ENCODE measurements at regions not wholly inside any gene's neighbourhood (a gene's known extent, or its start where the extent isn't known, plus 50 kb on each side); places are given as distances from the start of the nearest gene placed in this dataset.

DNA sequence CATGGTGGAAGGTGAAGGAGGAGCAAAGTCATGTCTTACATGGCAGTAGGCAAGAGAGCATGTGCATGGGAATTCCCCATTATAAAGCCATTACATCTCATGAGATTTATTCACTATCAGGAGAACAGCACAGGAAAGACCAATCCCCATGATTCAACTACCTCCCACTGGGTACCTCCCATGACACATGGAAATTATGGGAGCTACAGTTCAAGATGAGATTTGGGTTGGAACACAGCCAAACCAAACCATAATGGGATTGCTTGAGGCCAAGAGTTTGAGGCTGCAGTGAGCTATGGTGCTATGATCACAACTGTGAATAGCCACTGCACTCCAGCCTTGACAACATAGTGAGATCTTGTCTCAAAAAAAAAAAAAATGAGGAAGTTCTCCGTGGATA, 581.8 kb downstream of the TAF11L14 start:
- BruUV-seq (replicated peaks) = no TSS peak
- ChIA-PET POLR2A (ENCODE audit: unreplicated experiment) (no interaction called here), CTCF (interaction anchor here (0.7 kb wide), 1 partner anchor 1726 kb away, joined by 7 read pairs; no protein-coding TSS in a partner anchor)
- Histone ChIP-seq H3K18ac (ENCODE audit: low read depth, low read length) (no peak overlapping the region), H4K20me1 (ENCODE audit: insufficient read depth, low read length) (no peaks in the 10 kb centered on the region), H3K4ac (ENCODE audit: low read depth, low read length) (no peak overlapping the region), H2BK20ac (ENCODE audit: low read depth, low read length) (no peak overlapping the region), H3K79me1 (ENCODE audit: low read depth in 1 of 2, low read length in 2 of 2) (no peaks in the 10 kb centered on the region), H3K36me3 (ENCODE audit: control insufficient read depth, insufficient read depth, low read length) (no peaks in the 10 kb centered on the region), H3K27me3 (ENCODE audit: control insufficient read depth, insufficient read depth, low read length) (no peaks in the 10 kb centered on the region), H3K9me3 (ENCODE audit: control insufficient read depth, insufficient read depth, low read length) (no peaks in the 10 kb centered on the region), H2BK5ac (ENCODE audit: low read depth, low read length, poor library complexity, severe bottlenecking) (no peak overlapping the region), H4K8ac (ENCODE audit: low read depth in 2 of 2, low read length in 2 of 2) (no peak overlapping the region), H3K56ac (ENCODE audit: extremely low read depth, insufficient read depth, low read length) (no peak overlapping the region), H2AK9ac (replicated peaks; ENCODE audit: low read depth, low read length, poor library complexity) (no peak overlapping the region), H4K5ac (ENCODE audit: low read depth, low read length) (no peak overlapping the region), H4K91ac (ENCODE audit: insufficient read depth, low read depth, low read length) (no peak overlapping the region), H2BK120ac (ENCODE audit: low read depth, low read length) (no peak overlapping the region), H3K9me1 (ENCODE audit: insufficient read depth, low read length) (no peaks in the 10 kb centered on the region), H3K14ac (replicated peaks; ENCODE audit: low read depth, low read length) (no peak overlapping the region), H2BK15ac (ENCODE audit: low read depth, low read length) (no peak overlapping the region), H3K9ac (ENCODE audit: low read depth, low read length) (no peak overlapping the region), H2AFZ (replicated peaks; ENCODE audit: low read length, poor library complexity) (no peak overlapping the region), H3K23ac (ENCODE audit: low read depth, low read length) (no peak overlapping the region), H3K4me3 (ENCODE audit: insufficient read depth, low read depth, low read length) (no peak overlapping the region), H2AK5ac (ENCODE audit: low read depth, low read length) (no peak overlapping the region), H3K27ac (ENCODE audit: insufficient read depth, low read length) (no peak overlapping the region), H3K4me1 (ENCODE audit: control insufficient read depth, insufficient read depth, low read length) (no peaks in the 10 kb centered on the region), H3K4me2 (ENCODE audit: low read depth, low read length) (no peak overlapping the region)
- ATAC-seq (ENCODE audit: low read depth) (no peak), DNase-seq (no peak)
- no peak for TF ChIP-seq MAZ (IDR thresholded peaks at IDR 0.05; ENCODE audit: borderline replicate concordance, low read depth, low read length)
- intact Hi-C loops (cut with micrococcal nuclease) = no loop called here
- dilution Hi-C loops (cut with HindIII; ENCODE audit: low sequenced_read_pairs, unreplicated experiment) = no loop called here
- no CpG with 5 or more reads among the region's 1 CpG for WGBS, 2 experiments (ENCODE audit: extremely low coverage in 2 of 2, insufficient read length in 1 of 2)
- in situ Hi-C loops (cut with MboI; ENCODE audit: low sequenced_read_pairs) = no loop called here

All from IMR-90 (cell line).